GM12878 (cell line): ENCODE measurements at regions not wholly inside any gene's neighbourhood (a gene's known extent, or its start where the extent isn't known, plus 50 kb on each side); places are given as distances from the start of the nearest gene placed in this dataset.

Experiments used
- ATAC-seq: fragments of 200-7000 bp; cut with Tn5 transposase; 3 replicates; pipeline ENCODE4 v1.9.1; 2020; ENCODE audit warnings: mild to moderate bottlenecking, moderate library complexity
- BruUV-seq: library from RNA; stranded (reverse); fragments of 400-500 nt; replicated peaks from 2 replicates; lab custom pipeline; 2021; lab: Mats Ljungman, UMichigan
- CTCF ChIA-PET: fragments of 300-600 bp; sonication (Branson Sonifier 250); formaldehyde crosslinking; extraction: SDS; loops from one replicate; lab custom pipeline; 2021; ENCODE audit warnings: inconsistent platforms; lab: Yijun Ruan, JAX
- POLR2A ChIA-PET: fragments of 350-600 bp; formaldehyde crosslinking; extraction: SDS; loops from one replicate; lab custom pipeline; 2021; ENCODE audit warnings: inconsistent platforms; lab: Charles Lee
- RAD21 ChIA-PET: fragments of 300-600 bp; sonication (Branson Sonifier 250); formaldehyde crosslinking; loops from one replicate; lab custom pipeline; 2023; ENCODE audit warnings: antibody characterized with exemption; ENCODE audit not compliant: unreplicated experiment; lab: Charles Lee
- SMC1A ChIA-PET: fragments of 300-600 bp; sonication (Branson Sonifier 250); formaldehyde crosslinking; loops from one replicate; lab custom pipeline; 2023; ENCODE audit not compliant: unreplicated experiment, uncharacterized antibody; lab: Charles Lee
- DNase-seq: peaks from one replicate; pipeline ENCODE4 v3.0.0-alpha.2; 2011; ENCODE audit warnings: low read depth, low spot score
- FAIRE-seq: peaks from 3 replicates; lab custom pipeline; 2011; peaks lifted over from hg19 to GRCh38; lab: Jason Lieb, UNC
- H2AFZ ChIP-seq: 2 replicates; pipeline ENCODE4 v1.6.0; 2011; ENCODE audit warnings: low read depth, low read length, control low read depth; ENCODE audit not compliant: control insufficient read depth
- H3K27ac ChIP-seq: 2 replicates; pipeline ENCODE4 v1.5.1; 2011; ENCODE audit warnings: control low read depth; ENCODE audit not compliant: control insufficient read depth, insufficient read depth
- H3K27me3 ChIP-seq, 2 experiments: replicated peaks in 1 of 2; 2 replicates each; pipeline versions ENCODE4 v1.6.0 to v1.6.1; 2011; ENCODE audit warnings: low read length in 1 of 2; ENCODE audit not compliant: control insufficient read depth in 2 of 2, insufficient read depth in 2 of 2
- H3K36me3 ChIP-seq, 2 experiments: 2 replicates each; pipeline ENCODE4 v1.5.1; 2011; ENCODE audit warnings: low read length in 1 of 2; ENCODE audit not compliant: control insufficient read depth in 2 of 2, insufficient read depth in 2 of 2
- H3K4me1 ChIP-seq: 2 replicates; pipeline ENCODE4 v1.6.1; 2011; ENCODE audit warnings: mild to moderate bottlenecking, low read length, moderate library complexity, mixed read lengths; ENCODE audit not compliant: control insufficient read depth, insufficient read depth
- H3K4me2 ChIP-seq: 2 replicates; pipeline ENCODE4 v1.6.0; 2011; ENCODE audit warnings: control low read depth; ENCODE audit not compliant: control insufficient read depth, insufficient read depth
- H3K4me3 ChIP-seq: fragments of 200-600 bp; sonication (generic); 2 replicates; pipeline ENCODE4 v1.5.1; 2016
- H3K79me2 ChIP-seq: 2 replicates; pipeline ENCODE4 v1.6.0; 2011; ENCODE audit warnings: low read length; ENCODE audit not compliant: control insufficient read depth, insufficient read depth
- H3K9ac ChIP-seq: 2 replicates; pipeline ENCODE4 v1.8.0; 2011; ENCODE audit warnings: low read length, control low read depth, mixed read lengths; ENCODE audit not compliant: control insufficient read depth, insufficient read depth
- H3K9me3 ChIP-seq: replicated peaks from 3 replicates; pipeline ENCODE4 v1.5.1; 2011; ENCODE audit warnings: mild to moderate bottlenecking, low read length; ENCODE audit not compliant: control insufficient read depth, insufficient read depth
- H4K20me1 ChIP-seq: 2 replicates; pipeline ENCODE4 v1.6.0; 2011; ENCODE audit not compliant: control insufficient read depth, insufficient read depth
- BMI1 ChIP-seq: fragments of 450-650 bp; IDR thresholded peaks from 2 replicates; pipeline ENCODE4 v1.6.1; 2016; ENCODE audit warnings: mild to moderate bottlenecking, moderate library complexity, borderline replicate concordance
- CREB1 ChIP-seq: IDR thresholded peaks from 2 replicates; pipeline ENCODE4 v1.6.1; 2012; ENCODE audit warnings: low read depth, mild to moderate bottlenecking, inconsistent platforms
- EGR1 ChIP-seq, 2 experiments: IDR thresholded peaks; 1 replicate in 1 of 2; 2 replicates in 1 of 2; pipeline ENCODE4 v1.6.1; 2011 to 2012; ENCODE audit warnings: low read depth in 2 of 2, low read length in 2 of 2, borderline replicate concordance in 1 of 2, mild to moderate bottlenecking in 1 of 2, moderate library complexity in 1 of 2
- HDAC2 ChIP-seq: fragments of 200-600 bp; sonication (generic); IDR thresholded peaks from 2 replicates; pipeline ENCODE4 v1.6.1; 2017
- MXI1 ChIP-seq: fragments of 150-350 bp; IDR thresholded peaks from 2 replicates; pipeline ENCODE4 v1.6.1; 2011; ENCODE audit warnings: low read depth, mild to moderate bottlenecking, inconsistent platforms, low read length, improper control_type of control experiment
- MYC ChIP-seq: IDR thresholded peaks from 2 replicates; pipeline ENCODE4 v1.6.1; 2011; ENCODE audit warnings: mild to moderate bottlenecking, low read length, moderate library complexity, inconsistent platforms; ENCODE audit not compliant: insufficient read depth, insufficient replicate concordance, insufficient read length, severe bottlenecking
- NR2C1 ChIP-seq: fragments of 450-650 bp; IDR thresholded peaks from 2 replicates; pipeline ENCODE4 v1.6.1; 2017; ENCODE audit warnings: antibody characterized with exemption, mild to moderate bottlenecking, moderate library complexity
- POLR2AphosphoS5 ChIP-seq: IDR thresholded peaks from 2 replicates; pipeline ENCODE4 v1.6.1; 2011; ENCODE audit warnings: mild to moderate bottlenecking, low read length, inconsistent platforms
- SMAD1 ChIP-seq: fragments of 450-650 bp; IDR thresholded peaks from 2 replicates; pipeline ENCODE4 v1.6.1; 2018; ENCODE audit warnings: mild to moderate bottlenecking, low read depth; ENCODE audit not compliant: partially characterized antibody
- SMARCA5 ChIP-seq: fragments of 450-650 bp; IDR thresholded peaks from 2 replicates; pipeline ENCODE4 v1.6.1; 2017; ENCODE audit warnings: mild to moderate bottlenecking
- TARDBP ChIP-seq: IDR thresholded peaks from 2 replicates; pipeline ENCODE4 v1.6.1; 2016; ENCODE audit warnings: borderline replicate concordance
- TCF12 ChIP-seq: IDR thresholded peaks from 2 replicates; pipeline ENCODE4 v1.6.1; 2011; ENCODE audit warnings: low read depth, mild to moderate bottlenecking, low read length
- WGBS: methylation state at CpG from one replicate; pipeline ENCODE4 v1.1.6; 2016; ENCODE audit warnings: low lambda C conversion rate; ENCODE audit not compliant: insufficient replicate concordance, insufficient coverage; ENCODE audit errors: missing lambda C conversion rate; 5-methylcytosine and 5-hydroxymethylcytosine counted together
- in situ Hi-C: fragments of 300-500 bp; cut with MboI; formaldehyde crosslinking; loops from 9 replicates; pipeline ENCODE4 v1.14.3; 2018; ENCODE audit warnings: mixed read lengths
- intact Hi-C: fragments of 100-400 bp; cut with micrococcal nuclease; formaldehyde crosslinking; loops from one replicate; pipeline ENCODE4 v1.14.2; 2022; ENCODE audit not compliant: unreplicated experiment
- TF ChIP-seq, protein P1 (sequence below): IDR thresholded peaks from 2 replicates; pipeline ENCODE4 v1.6.1; 2011; ENCODE audit warnings: mild to moderate bottlenecking, low read depth, low read length, moderate library complexity; ENCODE audit not compliant: insufficient replicate concordance
- TF ChIP-seq, protein P2 (sequence below): fragments of 450-650 bp; IDR thresholded peaks from 2 replicates; pipeline ENCODE4 v1.6.1; 2016; ENCODE audit warnings: mild to moderate bottlenecking

DNA sequence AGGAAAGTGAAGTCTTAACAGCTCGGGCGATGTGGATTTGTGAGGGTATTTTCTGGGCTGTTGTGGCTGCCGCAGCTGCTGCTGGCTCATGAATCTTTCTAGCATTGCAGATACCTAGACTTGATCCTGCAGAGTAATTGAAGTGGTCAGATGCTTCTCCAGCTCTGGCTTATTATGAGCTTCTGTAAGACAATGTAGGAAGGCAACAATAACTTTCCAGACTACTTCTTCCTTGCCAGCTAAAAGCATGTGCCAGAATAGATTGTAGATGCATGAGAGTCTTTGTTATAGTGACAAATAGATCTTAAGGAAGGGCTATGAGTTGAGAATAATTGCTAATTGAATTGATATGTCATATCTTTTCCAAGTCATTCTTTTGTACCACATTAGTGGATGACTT lies 461.4 kb upstream of the POT1 start:
- Histone ChIP-seq H2AFZ (no peak overlapping the region), H4K20me1 (no peaks in the 10 kb centered on the region), H3K4me1 (no peaks in the 10 kb centered on the region), H3K4me3 (no peak overlapping the region), H3K4me2 (no peak overlapping the region), H3K9me3 (no peaks in the 10 kb centered on the region), H3K9ac (no peak overlapping the region), H3K27me3 (no peaks in the 10 kb centered on the region), H3K36me3 (no peaks in the 10 kb centered on the region), H3K27ac (no peak overlapping the region), H3K79me2 (no peaks in the 10 kb centered on the region)
- ChIA-PET POLR2A (no interaction called here), CTCF (interaction anchor here (0.6 to 0.7 kb wide), 2 partner anchors 152 to 1850 kb away, joined by 3 to 4 read pairs; no protein-coding TSS in a partner anchor), SMC1A (interaction anchor here (1.0 to 1.1 kb wide), 4 partner anchors 10 to 54 kb away, joined by 3 read pairs; no protein-coding TSS in a partner anchor), RAD21 (interaction anchor here (1.1 kb wide), 1 partner anchor 9 kb away, joined by 3 read pairs; no protein-coding TSS in a partner anchor)
- in situ Hi-C loops, result no loop called here
- TF ChIP-seq SMAD1 (no peak), TARDBP (no peak), CREB1 (no peak), POLR2AphosphoS5 (no peak), NR2C1 (no peak), HDAC2 (no peak), EGR1 (IDR thresholded peaks at IDR 0.05; ENCODE audit: borderline replicate concordance in 1 of 2, low read depth in 2 of 2, low read length in 2 of 2) (no peak), TCF12 (no peak), MYC (no peak), SMARCA5 (no peak), BMI1 (no peak), MXI1 (no peak)
- TF ChIP-seq, protein P1, sequence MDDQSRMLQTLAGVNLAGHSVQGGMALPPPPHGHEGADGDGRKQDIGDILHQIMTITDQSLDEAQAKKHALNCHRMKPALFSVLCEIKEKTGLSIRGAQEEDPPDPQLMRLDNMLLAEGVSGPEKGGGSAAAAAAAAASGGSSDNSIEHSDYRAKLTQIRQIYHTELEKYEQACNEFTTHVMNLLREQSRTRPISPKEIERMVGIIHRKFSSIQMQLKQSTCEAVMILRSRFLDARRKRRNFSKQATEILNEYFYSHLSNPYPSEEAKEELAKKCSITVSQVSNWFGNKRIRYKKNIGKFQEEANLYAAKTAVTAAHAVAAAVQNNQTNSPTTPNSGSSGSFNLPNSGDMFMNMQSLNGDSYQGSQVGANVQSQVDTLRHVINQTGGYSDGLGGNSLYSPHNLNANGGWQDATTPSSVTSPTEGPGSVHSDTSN, result no peak
- TF ChIP-seq, protein P2, sequence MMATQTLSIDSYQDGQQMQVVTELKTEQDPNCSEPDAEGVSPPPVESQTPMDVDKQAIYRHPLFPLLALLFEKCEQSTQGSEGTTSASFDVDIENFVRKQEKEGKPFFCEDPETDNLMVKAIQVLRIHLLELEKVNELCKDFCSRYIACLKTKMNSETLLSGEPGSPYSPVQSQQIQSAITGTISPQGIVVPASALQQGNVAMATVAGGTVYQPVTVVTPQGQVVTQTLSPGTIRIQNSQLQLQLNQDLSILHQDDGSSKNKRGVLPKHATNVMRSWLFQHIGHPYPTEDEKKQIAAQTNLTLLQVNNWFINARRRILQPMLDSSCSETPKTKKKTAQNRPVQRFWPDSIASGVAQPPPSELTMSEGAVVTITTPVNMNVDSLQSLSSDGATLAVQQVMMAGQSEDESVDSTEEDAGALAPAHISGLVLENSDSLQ, result no peak
- no TSS peak for BruUV-seq
- 19% methylated on average over 3 of the region's 3 CpGs for WGBS
- DNase-seq (no peak), FAIRE-seq (no peak), ATAC-seq (no peak)
- intact Hi-C loops, result no loop called here
